Endothelial cell of umbilical vein (primary cell): ENCODE measurements at regions not wholly inside any gene's neighbourhood (a gene's known extent, or its start where the extent isn't known, plus 50 kb on each side); places are given as distances from the start of the nearest gene placed in this dataset.

Experiments used
- EZH2 ChIP-seq: IDR thresholded peaks from 2 replicates; pipeline ENCODE4 v1.6.1; 2012; ENCODE audit warnings: borderline replicate concordance, low read depth, mild to moderate bottlenecking, moderate library complexity, low read length, inconsistent platforms; ENCODE audit not compliant: severe bottlenecking
- FOS ChIP-seq: IDR thresholded peaks from 2 replicates; pipeline ENCODE4 v1.6.1; 2011; ENCODE audit warnings: mild to moderate bottlenecking, low read length, moderate library complexity, borderline replicate concordance; ENCODE audit not compliant: insufficient read depth
- JUN ChIP-seq: IDR thresholded peaks from 2 replicates; pipeline ENCODE4 v1.6.1; 2011; ENCODE audit warnings: borderline replicate concordance, low read depth; ENCODE audit not compliant: insufficient read length, insufficient read depth
- MYC ChIP-seq: IDR thresholded peaks from one replicate; pipeline ENCODE4 v1.6.1; 2011; ENCODE audit warnings: mild to moderate bottlenecking, low read depth, low read length
- POLR2A ChIP-seq: IDR thresholded peaks from 2 replicates; pipeline ENCODE4 v1.6.1; 2012; ENCODE audit warnings: low read depth, mild to moderate bottlenecking, control low read depth, low read length
- POLR2AphosphoS5 ChIP-seq: IDR thresholded peaks from 2 replicates; pipeline ENCODE4 v1.6.1; 2012; ENCODE audit warnings: low read depth, mild to moderate bottlenecking, control low read depth, low read length, moderate library complexity; ENCODE audit not compliant: insufficient read depth
- TF ChIP-seq, protein P1 (sequence below), 2 donors: IDR thresholded peaks; 1 replicate in 1 of 2; 2 replicates in 1 of 2; pipeline ENCODE4 v1.5.1; 2011; ENCODE audit warnings: low read length in 2 of 2, mild to moderate bottlenecking in 2 of 2, moderate library complexity in 2 of 2, control low read depth in 1 of 2, inconsistent platforms in 1 of 2, low read depth in 1 of 2; ENCODE audit not compliant: insufficient read depth in 1 of 2; ENCODE audit errors: extremely low read depth in 1 of 2
- TF ChIP-seq, protein P2 (sequence below): IDR thresholded peaks from 2 replicates; pipeline ENCODE4 v1.6.1; 2011; ENCODE audit not compliant: insufficient read depth, insufficient read length

DNA sequence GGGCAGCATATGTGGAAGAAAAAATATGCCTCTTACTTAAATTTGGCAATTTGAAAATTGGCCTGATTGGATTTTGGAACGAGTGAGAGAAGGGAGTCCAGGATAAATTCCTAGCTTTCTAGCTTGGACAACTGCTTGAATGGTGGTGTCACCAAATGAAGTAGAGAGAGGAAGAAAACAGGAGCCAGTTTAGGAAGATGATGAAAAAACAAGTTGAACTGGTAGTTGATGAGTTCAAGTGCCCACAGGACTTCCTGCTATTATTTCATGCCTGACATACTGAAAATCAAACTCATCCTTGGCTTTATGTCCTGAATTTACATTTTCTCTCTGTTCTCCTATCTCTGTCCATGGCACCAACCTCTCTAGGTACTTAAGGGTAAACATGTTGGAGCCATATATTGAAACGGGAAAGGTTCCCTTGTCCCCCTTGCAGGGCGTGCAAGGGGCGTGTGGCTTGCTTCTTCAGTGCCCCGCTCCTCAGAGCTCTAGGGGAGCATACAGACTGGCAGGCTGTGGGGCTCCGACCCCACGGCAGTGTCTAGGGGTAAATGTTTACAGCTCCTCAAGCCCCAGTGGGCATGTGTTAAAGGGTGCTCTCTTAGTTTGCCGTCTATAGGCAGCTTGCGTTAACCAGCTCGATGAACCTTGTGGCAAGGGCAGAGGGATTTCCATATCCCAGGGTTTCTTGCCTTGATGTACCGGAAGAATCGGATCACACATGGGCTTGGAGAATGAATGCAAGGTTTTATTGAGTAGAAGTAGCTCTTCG is 250.7 kb upstream of the PGRMC2 start:
- TF ChIP-seq, protein P1, sequence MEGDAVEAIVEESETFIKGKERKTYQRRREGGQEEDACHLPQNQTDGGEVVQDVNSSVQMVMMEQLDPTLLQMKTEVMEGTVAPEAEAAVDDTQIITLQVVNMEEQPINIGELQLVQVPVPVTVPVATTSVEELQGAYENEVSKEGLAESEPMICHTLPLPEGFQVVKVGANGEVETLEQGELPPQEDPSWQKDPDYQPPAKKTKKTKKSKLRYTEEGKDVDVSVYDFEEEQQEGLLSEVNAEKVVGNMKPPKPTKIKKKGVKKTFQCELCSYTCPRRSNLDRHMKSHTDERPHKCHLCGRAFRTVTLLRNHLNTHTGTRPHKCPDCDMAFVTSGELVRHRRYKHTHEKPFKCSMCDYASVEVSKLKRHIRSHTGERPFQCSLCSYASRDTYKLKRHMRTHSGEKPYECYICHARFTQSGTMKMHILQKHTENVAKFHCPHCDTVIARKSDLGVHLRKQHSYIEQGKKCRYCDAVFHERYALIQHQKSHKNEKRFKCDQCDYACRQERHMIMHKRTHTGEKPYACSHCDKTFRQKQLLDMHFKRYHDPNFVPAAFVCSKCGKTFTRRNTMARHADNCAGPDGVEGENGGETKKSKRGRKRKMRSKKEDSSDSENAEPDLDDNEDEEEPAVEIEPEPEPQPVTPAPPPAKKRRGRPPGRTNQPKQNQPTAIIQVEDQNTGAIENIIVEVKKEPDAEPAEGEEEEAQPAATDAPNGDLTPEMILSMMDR (IDR thresholded peaks at IDR 0.05; ENCODE audit: extremely low read depth in 1 of 2, insufficient read depth in 1 of 2, low read depth in 1 of 2, low read length in 2 of 2), result no peak
- TF ChIP-seq EZH2 (no peak), JUN (no peak), POLR2AphosphoS5 (no peak), POLR2A (no peak), FOS (no peak), MYC (no peak)
- TF ChIP-seq, protein P2, sequence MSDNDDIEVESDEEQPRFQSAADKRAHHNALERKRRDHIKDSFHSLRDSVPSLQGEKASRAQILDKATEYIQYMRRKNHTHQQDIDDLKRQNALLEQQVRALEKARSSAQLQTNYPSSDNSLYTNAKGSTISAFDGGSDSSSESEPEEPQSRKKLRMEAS, result no peak
